ENCODE measurements at regions not wholly inside any gene's neighbourhood (a gene's known extent, or its start where the extent isn't known, plus 50 kb on each side); places are given as distances from the start of the nearest gene placed in this dataset.

DNA sequence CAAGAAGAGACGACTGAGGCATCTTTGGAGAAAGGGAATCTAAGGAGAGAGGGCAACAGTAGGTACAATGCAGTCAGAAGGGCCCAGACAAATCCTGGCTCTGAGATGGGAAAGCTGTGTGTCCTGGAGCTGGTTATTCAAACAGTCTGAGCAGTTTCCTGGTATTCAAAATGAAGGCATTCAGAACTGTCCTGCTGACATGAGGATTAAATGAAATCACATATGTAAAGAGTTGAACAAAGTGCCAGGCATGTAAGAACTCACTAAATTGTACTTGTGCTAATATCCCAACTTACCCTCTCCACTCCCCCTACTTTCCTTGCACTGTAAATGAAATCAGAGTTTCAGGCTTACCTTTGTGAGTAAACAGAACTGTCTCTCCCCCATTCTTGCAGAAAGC is 60.9 kb upstream of the LDB2 start:
- no peak for DNase-seq (ENCODE audit: low read depth in 2 of 2)
- no peaks in the 10 kb centered on the region for H3K9me3 ChIP-seq (ENCODE audit: control insufficient read depth, insufficient read depth, low read depth, low read length)
- H3K4me2 ChIP-seq (ENCODE audit: extremely low read depth, insufficient read depth, low read length): no peak overlapping the region
- TF ChIP-seq CTCF (conservative IDR thresholded peaks at IDR 0.05 in 1 of 2, IDR thresholded peaks at IDR 0.05 in 1 of 2; ENCODE audit: low read depth in 1 of 2, low read length in 2 of 2) (no peak), EZH2 (IDR thresholded peaks at IDR 0.05; ENCODE audit: low read length, missing control alignments) (no peak)
- H3K27ac ChIP-seq (ENCODE audit: insufficient read depth, low read length): no peak overlapping the region
- no peaks in the 10 kb centered on the region for H3K27me3 ChIP-seq (ENCODE audit: control insufficient read depth, insufficient read depth, low read length)
- no peaks in the 10 kb centered on the region for H3K36me3 ChIP-seq (ENCODE audit: control insufficient read depth, insufficient read depth, low read length)
- H3K79me2 ChIP-seq (ENCODE audit: control insufficient read depth, insufficient read depth, low read length): no peaks in the 10 kb centered on the region
- no peaks in the 10 kb centered on the region for H4K20me1 ChIP-seq (ENCODE audit: control insufficient read depth, extremely low read depth, insufficient read depth, low read length)
- no peaks in the 10 kb centered on the region for H3K4me1 ChIP-seq (ENCODE audit: control insufficient read depth, extremely low read depth, insufficient read depth, low read length)
- no peak overlapping the region for H2AFZ ChIP-seq (ENCODE audit: low read length)
- H3K4me3 ChIP-seq (replicated peaks in 1 of 4; ENCODE audit: control extremely low read depth in 1 of 4, insufficient read depth in 1 of 4, low read depth in 3 of 4, low read length in 4 of 4): no peak overlapping the region
- no peak overlapping the region for H3K9ac ChIP-seq (ENCODE audit: insufficient read depth, low read length)

DNA sequence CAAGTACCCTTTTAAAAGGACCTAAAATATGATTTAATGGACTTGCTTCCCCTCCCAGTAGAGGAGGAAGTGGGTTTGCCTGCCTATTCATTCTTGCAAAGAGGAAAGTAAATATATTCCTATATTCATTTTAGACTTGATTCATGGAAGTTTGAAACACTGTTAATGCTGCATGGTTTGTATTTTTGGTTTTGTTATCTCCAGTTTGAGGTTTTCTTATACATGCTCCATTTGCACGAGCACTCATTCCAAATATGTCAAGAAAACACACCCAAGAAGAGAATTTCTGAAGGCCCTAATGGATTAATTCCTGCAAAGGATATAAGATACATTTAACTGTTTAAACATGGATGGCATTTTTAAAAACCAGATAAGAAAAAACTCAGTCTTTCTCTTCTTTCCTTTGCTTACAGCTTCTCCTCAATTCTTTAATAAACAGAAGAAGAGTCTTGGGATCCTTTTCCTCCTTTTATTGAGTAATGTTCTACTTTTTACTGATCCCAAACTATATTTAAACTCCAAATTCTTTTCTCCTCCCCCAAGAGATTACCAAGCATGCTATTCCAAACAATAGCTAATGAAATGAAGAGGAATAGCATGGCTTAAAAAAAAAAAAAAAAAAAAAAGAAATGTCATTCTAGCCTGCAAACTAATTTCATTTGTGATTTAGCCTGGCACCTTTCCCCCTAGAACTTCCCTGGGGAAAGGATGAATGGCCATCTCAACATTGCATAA is 54.6 kb upstream of the LDB2 start:
- H3K4me3 ChIP-seq (replicated peaks in 1 of 4; ENCODE audit: control extremely low read depth in 1 of 4, insufficient read depth in 1 of 4, low read depth in 3 of 4, low read length in 4 of 4): peak overlapping the region in 3 of 4 experiments; percentile 1 to 42 (median 6)
- no peaks in the 10 kb centered on the region for H3K27me3 ChIP-seq (ENCODE audit: control insufficient read depth, insufficient read depth, low read length)
- no peak for TF ChIP-seq EZH2 (IDR thresholded peaks at IDR 0.05; ENCODE audit: low read length, missing control alignments)
- TF ChIP-seq CTCF (conservative IDR thresholded peaks at IDR 0.05 in 1 of 2, IDR thresholded peaks at IDR 0.05 in 1 of 2; ENCODE audit: low read depth in 1 of 2, low read length in 2 of 2): no peak
- DNase-seq (ENCODE audit: low read depth in 2 of 2): peak in 1 of 2 donors; percentile 78
- H2AFZ ChIP-seq (ENCODE audit: low read length): peak overlapping the region; percentile 86
- no peaks in the 10 kb centered on the region for H3K4me1 ChIP-seq (ENCODE audit: control insufficient read depth, extremely low read depth, insufficient read depth, low read length)
- no peak overlapping the region for H3K27ac ChIP-seq (ENCODE audit: insufficient read depth, low read length)
- no peaks in the 10 kb centered on the region for H3K79me2 ChIP-seq (ENCODE audit: control insufficient read depth, insufficient read depth, low read length)
- H3K9ac ChIP-seq (ENCODE audit: insufficient read depth, low read length): no peak overlapping the region
- no peaks in the 10 kb centered on the region for H3K9me3 ChIP-seq (ENCODE audit: control insufficient read depth, insufficient read depth, low read depth, low read length)
- H3K36me3 ChIP-seq (ENCODE audit: control insufficient read depth, insufficient read depth, low read length): no peaks in the 10 kb centered on the region
- H4K20me1 ChIP-seq (ENCODE audit: control insufficient read depth, extremely low read depth, insufficient read depth, low read length): no peaks in the 10 kb centered on the region
- H3K4me2 ChIP-seq (ENCODE audit: extremely low read depth, insufficient read depth, low read length): peak overlapping the region; percentile 28

DNA sequence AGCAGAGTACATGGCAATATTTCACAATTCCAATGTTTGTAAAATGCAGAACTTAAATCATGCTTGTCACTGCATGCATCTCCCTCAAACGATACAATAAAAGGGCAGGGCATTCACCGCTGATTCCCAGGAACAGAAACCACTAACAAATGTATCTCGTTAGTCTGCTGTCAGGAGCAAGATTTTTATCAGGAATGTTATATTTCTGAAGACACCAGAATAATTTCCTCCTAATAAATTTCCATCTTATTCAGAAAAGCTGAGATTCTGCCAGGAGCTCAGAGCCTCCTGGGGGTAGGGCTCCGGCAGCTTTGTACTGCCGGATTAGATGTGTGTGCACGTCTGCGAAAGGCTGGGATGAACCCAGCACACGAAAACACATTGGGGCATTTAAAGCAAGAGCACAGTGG is 54.0 kb upstream of the LDB2 start:
- peak overlapping the region; percentile 86 for H2AFZ ChIP-seq (ENCODE audit: low read length)
- H3K4me2 ChIP-seq (ENCODE audit: extremely low read depth, insufficient read depth, low read length): peak overlapping the region; percentile 28
- H3K4me1 ChIP-seq (ENCODE audit: control insufficient read depth, extremely low read depth, insufficient read depth, low read length): no peaks in the 10 kb centered on the region
- H3K27me3 ChIP-seq (ENCODE audit: control insufficient read depth, insufficient read depth, low read length): no peaks in the 10 kb centered on the region
- no peaks in the 10 kb centered on the region for H3K36me3 ChIP-seq (ENCODE audit: control insufficient read depth, insufficient read depth, low read length)
- no peak overlapping the region for H3K27ac ChIP-seq (ENCODE audit: insufficient read depth, low read length)
- no peaks in the 10 kb centered on the region for H4K20me1 ChIP-seq (ENCODE audit: control insufficient read depth, extremely low read depth, insufficient read depth, low read length)
- no peak for TF ChIP-seq EZH2 (IDR thresholded peaks at IDR 0.05; ENCODE audit: low read length, missing control alignments)
- no peaks in the 10 kb centered on the region for H3K9me3 ChIP-seq (ENCODE audit: control insufficient read depth, insufficient read depth, low read depth, low read length)
- H3K9ac ChIP-seq (ENCODE audit: insufficient read depth, low read length): no peak overlapping the region
- peak overlapping the region in 3 of 4 experiments; percentile 6 to 42 (median 17) for H3K4me3 ChIP-seq (replicated peaks in 1 of 4; ENCODE audit: control extremely low read depth in 1 of 4, insufficient read depth in 1 of 4, low read depth in 3 of 4, low read length in 4 of 4)
- DNase-seq (ENCODE audit: low read depth in 2 of 2): peak; percentile 18 to 55
- H3K79me2 ChIP-seq (ENCODE audit: control insufficient read depth, insufficient read depth, low read length): no peaks in the 10 kb centered on the region
